Right renal cortex interstitium (tissue), 3 donors: ENCODE measurements at regions not wholly inside any gene's neighbourhood (a gene's known extent, or its start where the extent isn't known, plus 50 kb on each side); places are given as distances from the start of the nearest gene placed in this dataset.

ENCODE experiments used
- DNase-seq, 3 donors: peaks; one replicate each; pipeline ENCODE4 v3.0.0-alpha.2; 2013; ENCODE audit warnings: low read depth in 3 of 3, low spot score in 2 of 3

DNA sequence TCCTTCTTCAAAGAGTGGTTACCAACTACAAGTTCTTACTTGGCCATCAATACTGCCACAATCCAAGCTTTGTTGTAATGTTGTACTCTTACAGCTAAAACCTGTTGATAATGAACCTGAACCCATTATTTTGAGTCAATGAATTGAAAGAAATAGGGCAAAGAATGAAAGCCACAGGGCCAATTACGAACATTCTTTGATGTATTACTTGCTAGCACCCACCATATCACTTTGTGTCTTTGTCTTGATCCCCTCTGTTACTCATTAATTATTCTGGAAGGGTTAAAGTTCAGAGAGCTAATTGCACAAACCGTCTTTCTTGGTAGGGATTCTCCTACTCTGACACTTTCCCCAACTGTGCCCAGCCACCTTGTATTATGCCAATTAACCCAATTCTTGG is 53.2 kb upstream of the TFEC start:
- DNase-seq: no peak

DNA sequence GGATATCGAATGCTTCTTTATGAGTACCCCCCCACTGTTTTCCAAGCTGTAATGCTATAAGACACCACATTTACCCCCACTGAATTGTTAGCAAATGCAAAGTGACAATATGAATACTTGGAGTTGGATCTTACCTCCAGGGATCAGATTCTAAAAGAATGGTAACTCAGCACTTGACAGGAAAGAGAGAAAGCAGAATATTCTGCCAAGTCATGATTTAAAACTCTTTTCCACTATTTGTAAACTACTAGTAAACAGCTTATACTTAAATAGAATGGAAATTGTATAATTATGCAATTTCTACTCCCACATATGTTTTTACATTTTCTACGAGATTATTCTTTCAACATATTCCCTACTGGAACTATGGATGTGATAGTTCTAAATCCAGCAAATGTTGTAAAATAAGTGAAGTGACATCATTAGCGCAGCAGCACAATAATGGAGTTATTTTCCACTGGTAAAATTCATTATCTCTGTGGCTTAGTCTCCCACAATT is 56.0 kb upstream of the TFEC start:
- no peak for DNase-seq

DNA sequence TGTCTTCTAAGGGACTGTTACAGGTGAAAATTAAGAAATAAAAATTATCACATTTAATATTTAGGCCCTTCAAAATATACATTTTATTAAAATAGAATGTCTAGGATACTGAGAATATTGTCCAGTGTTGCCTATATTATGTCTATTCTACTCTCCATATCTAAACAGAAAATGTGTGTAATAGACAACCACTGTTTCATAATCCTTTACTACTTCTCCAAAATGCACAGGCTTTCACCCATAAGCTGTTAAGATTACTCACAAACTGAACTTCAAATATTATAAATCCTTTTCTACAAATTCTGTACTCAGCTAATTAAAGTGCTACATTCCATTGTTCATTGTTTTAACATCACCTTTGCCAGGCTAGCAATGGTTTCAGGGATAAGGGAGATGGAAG is 56.7 kb upstream of the TFEC start:
- no peak for DNase-seq

- DNase-seq: no peak
Observed at GRCh38 chr7:116087984-116088383, 57.4 kb upstream of the TFEC start.

DNA sequence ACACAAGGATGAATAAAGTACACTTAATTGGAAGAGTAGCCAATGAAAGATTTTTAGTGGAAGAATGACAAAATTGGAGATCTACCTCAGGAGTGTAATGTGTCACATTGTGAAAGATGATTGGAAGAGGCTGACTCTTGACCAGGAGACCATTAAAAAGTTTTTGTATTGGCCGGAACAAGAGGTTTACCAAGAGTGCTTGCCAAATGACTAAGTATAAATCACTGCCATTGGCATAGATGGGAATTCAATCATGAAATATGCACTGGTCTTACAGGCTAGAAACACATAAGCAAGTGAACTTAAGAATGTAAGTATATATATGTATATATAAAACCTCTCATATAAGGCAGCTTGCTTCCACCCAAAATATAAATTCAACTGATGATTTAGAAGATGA is 58.7 kb upstream of the TFEC start:
- DNase-seq: no peak

GRCh38 chr7:116093516-116094301 is 63.1 kb upstream of the TFEC start:
- no peak for DNase-seq

DNA sequence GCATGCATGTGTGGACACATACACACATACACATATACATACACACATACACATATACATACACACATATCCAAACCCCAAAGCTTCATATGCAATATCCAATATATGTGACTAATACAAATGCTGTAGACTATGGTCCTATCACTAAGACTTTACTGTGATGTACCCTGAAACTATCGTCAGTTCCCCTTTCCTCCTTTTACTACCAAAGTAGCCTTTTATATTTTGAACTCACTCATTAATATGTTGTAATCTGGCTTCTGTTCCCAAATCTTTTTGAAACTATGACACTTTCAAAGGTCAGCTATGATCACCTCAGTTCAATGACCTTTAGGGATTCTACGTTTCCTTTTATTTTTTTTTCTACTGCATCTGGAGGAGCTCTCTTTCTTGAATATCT is 64.8 kb upstream of the TFEC start:
- DNase-seq: no peak

GRCh38 chr7:116097365-116098009 is 66.9 kb upstream of the TFEC start:
- no peak for DNase-seq

DNA sequence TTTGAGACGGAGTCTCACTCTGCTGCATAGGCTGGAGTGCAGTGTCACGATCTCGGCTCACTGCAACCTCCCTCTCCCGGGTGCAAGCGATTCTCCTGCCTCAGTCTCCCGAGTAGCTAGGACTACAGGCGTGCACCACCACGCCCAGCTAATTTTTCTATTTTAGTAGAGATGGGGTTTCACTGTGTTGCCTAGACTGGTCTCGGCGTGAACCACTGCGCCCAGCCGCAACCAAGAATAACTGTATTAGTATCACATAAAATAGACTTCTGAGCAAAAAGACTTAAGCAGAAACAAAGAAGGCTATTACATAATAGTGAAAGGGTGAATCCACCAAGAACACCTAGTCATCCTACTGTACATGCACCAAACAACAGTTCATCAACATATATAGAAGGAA is 67.6 kb upstream of the TFEC start:
- no peak for DNase-seq

DNA sequence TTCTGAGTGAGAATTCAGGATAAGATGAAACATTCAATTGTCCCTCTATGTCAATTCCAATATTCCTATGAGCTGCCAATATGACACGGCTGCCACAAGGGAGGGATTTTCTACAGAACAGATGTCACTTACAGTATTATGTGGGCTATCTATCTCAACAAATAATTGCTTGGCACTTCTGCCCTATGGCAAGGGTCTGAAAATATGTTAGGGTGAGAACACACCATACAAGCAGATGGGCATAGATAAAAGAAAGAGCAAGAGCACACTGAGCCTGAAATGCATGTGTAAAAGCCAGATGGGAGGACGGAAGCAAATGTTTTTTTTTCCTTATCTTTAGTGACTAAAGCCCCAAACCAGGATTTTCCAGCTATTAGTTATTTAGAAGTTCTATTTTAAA is 70.1 kb upstream of the TFEC start:
- DNase-seq: no peak

GRCh38 chr7:116101704-116102103 is 71.1 kb upstream of the TFEC start:
- no peak for DNase-seq

- no peak for DNase-seq
Observed at GRCh38 chr7:116111475-116111874, 80.9 kb upstream of the TFEC start.

DNA sequence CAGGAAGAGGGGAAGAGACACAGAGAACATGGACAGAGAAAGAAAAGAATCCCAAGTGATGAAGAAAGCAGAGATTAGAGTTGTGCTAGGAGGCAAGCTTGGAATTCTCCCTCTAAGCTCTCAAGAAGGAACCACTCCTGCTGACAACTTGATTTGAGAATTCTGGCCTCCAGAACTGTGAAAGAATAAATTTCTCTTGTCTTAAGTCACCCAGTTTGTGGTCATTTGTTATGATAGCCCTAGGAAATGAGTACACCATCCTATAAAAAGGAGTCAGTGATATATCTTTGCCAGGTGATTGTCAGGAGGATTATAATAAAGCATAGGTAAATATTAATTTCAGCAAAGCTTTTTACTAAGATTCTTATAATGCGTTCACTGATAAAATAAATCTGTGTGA is 82.7 kb upstream of the TFEC start:
- no peak for DNase-seq

DNA sequence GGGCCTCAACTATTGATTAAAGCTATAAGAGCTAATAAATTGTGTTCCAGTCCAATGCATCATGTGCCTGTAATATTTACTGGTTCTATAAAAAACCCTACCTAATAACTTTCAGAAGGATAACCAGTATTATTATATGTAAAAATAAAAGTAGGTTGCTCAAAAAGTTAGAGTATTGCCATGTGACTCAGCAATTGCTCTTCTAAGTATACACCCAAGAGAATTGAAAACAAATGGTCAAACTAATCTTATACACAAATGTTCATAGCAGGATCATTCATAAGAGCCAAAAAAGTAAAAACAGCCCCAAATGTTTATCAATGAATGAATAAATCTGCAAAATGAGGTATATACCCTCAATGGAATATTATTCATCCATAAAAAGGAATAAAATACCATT is 89.5 kb upstream of the TES start:
- DNase-seq: no peak

DNA sequence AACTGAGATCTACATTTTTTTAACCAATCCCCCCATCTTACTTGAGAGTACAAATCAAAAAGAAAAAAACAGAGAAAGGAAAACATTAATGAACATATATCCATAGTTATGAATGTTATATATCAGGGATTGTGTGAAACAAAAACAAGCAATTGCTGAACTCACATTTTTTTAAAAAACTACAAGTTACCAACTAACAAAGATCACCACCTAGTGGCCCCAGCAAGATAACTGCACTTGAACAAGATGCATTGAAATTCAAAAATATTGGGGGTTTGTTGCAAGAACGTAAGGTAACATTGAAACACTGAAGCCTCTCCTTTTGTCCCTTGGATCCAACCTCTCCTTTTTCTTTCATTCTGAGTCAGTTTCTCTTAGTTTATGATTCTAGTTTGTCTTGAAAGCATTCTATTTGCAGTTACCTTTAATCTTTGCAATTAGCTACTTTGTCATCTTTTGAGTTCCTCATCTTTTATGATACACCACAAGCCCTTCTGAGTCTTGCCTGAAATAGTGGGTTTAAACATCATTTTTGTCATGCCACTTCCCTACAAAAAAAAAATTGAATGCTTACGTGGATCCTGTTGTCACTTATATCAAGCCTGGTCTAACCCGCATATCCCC is 87.3 kb upstream of the TES start:
- DNase-seq: peak in 2 of 3 donors; percentile 12 to 13

DNA sequence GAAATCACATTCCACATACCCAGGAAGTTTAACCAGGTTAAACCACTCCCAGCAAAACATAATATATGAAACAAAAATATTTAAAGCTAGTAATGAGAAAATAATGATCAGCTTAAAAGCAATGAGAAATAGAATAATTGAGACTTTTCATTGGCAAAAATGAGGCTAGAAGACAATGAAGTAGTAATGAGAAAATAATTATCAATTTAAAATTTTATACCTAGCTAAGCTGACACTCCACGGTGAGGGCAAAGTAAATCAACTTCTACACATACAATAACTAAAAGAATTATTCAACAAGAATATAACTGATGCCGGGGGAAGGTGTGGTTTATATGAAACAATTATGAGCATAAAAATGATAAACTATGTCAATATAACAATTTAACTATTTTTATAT is 82.2 kb upstream of the TES start:
- no peak for DNase-seq

DNA sequence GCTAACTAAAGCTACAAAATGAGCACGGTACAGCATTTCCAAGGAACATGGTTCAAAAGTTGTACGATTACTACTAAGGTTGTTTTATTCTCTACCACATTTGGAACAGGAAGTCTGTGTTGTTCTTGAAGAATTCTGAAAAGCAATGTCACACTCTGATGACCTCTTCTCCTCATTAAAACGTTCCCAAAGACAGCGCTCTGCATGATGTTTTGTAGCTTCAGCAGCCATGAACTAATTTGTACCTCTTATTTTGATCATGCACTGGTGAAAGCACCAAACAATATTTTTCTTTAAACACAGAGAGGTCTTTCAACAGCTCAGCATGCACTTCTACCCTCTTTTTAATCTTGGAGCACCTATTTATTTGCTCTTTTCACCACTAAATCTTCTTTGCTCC is 75.0 kb upstream of the TES start:
- no peak for DNase-seq

GRCh38 chr7:116138202-116138801 is 72.0 kb upstream of the TES start:
- DNase-seq: peak in 2 of 3 donors; percentile 31 to 36

DNA sequence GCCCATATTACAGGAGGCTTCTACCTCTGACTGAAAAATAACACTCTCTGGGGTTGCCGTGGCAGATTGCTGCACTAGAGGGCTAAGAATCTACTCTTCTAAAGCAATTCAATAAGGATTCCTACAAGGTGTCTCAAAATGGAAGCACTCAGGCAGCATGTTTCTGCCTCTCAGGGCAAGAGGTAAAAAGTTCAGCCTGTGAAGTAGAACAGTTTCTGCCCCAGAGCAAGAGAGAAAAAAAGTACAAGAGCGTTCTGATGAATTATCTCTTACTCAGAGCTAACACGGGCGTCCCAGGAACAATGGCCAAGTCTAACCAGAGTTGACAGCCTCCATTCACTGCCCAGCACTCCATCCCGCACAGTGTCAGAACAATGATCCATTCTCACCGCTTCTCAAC is 71.3 kb upstream of the TES start:
- DNase-seq: no peak

DNA sequence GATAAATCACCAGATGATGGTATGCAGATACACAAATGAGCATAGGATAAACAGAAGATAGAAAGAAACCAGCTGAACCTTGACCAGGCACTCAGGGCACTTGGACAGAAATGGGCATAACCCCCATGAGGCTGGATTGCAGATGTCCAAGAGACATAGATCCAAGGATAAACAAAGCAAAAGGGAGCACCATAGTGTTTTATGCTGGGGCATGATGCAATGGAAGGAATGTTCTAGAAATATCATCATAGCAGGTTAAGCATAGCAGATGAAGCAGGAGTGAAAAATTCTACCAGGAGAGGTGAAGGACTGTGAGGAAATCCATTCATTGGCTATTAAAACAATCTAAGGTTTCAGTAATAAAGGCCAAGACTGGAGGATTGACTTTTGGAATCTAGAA is 70.5 kb upstream of the TES start:
- DNase-seq: no peak

DNA sequence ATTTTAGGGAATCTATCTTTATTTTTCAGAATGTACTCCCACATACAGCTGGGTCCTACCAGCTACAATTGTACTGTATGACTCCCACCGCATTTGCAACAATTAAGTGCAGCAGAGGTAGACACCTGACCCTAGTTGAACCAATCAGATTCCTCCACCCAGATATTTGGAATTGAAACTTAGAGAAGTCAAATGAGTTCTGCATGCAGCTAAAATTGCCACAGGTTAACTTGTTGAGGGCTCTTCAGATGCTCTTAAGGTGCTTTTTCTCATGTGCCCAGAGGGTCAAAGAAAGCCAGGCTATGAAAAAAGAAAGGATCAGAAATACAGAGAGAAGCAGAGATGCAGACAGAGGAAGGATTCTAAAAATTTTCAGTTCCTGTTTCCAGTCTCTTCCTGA is 68.0 kb upstream of the TES start:
- no peak for DNase-seq

- no peak for DNase-seq
Observed at GRCh38 chr7:116142850-116143249, 67.5 kb upstream of the TES start.
